HepG2 (cell line): ENCODE measurements at regions not wholly inside any gene's neighbourhood (a gene's known extent, or its start where the extent isn't known, plus 50 kb on each side); places are given as distances from the start of the nearest gene placed in this dataset.

Experiments used
- ATAC-seq: fragments of 200-7000 bp; cut with Tn5 transposase; 3 replicates; pipeline ENCODE4 v1.9.1; 2020; ENCODE audit warnings: mild to moderate bottlenecking, moderate library complexity
- BruUV-seq: library from RNA; stranded (reverse); fragments of 400-500 nt; replicated peaks from 2 replicates; lab custom pipeline; 2021; lab: Mats Ljungman, UMichigan
- CTCF ChIA-PET: fragments of 300-600 bp; formaldehyde crosslinking; extraction: SDS; loops from one replicate; lab custom pipeline; 2021; ENCODE audit warnings: low total read pairs, inconsistent platforms, low intra/inter-chr PET ratio; lab: Yijun Ruan, JAX
- POLR2A ChIA-PET: fragments of 350-600 bp; sonication (Branson Sonifier 250); formaldehyde crosslinking; loops from one replicate; lab custom pipeline; 2020; ENCODE audit warnings: antibody characterized with exemption, inconsistent platforms; lab: Yijun Ruan, JAX
- DNase-seq: peaks from one replicate; pipeline ENCODE4 v3.0.0-alpha.2; 2015; ENCODE audit warnings: low spot score
- FAIRE-seq: peaks from 3 replicates; lab custom pipeline; 2011; peaks lifted over from hg19 to GRCh38; lab: Jason Lieb, UNC
- H2AFZ ChIP-seq: one replicate; pipeline ENCODE4 v1.6.1; 2011; ENCODE audit warnings: low read length, inconsistent platforms
- H3K27ac ChIP-seq: fragments of 300-600 bp; 3 replicates; pipeline ENCODE4 v1.8.0; 2011; ENCODE audit warnings: mixed run types, mild to moderate bottlenecking, mixed read lengths, low read length, inconsistent platforms; ENCODE audit not compliant: insufficient read depth; ENCODE audit errors: extremely low read length
- H3K27me3 ChIP-seq, 2 experiments: fragments of 200-600 bp in 1 of 2; 2 replicates in 1 of 2; 3 replicates in 1 of 2; pipeline versions ENCODE4 v1.6.0 to v1.8.0; 2011; ENCODE audit warnings: low read length in 2 of 2, mild to moderate bottlenecking in 2 of 2, moderate library complexity in 2 of 2, inconsistent platforms in 1 of 2; ENCODE audit not compliant: insufficient read depth in 2 of 2, control insufficient read depth in 1 of 2
- H3K36me3 ChIP-seq, 2 experiments: fragments of 200-600 bp in 1 of 2; replicated peaks in 1 of 2; 2 replicates in 1 of 2; 3 replicates in 1 of 2; pipeline versions ENCODE4 v1.5.1 to v1.8.0; 2011; ENCODE audit warnings: low read length in 2 of 2, inconsistent platforms in 1 of 2; ENCODE audit not compliant: insufficient read depth in 2 of 2, control insufficient read depth in 1 of 2
- H3K4me1 ChIP-seq: 2 replicates; pipeline ENCODE4 v1.5.1; 2012; ENCODE audit warnings: low read length, inconsistent platforms; ENCODE audit not compliant: insufficient read depth
- H3K4me2 ChIP-seq: 2 replicates; pipeline ENCODE4 v1.6.0; 2011; ENCODE audit warnings: low read depth, low read length, inconsistent platforms
- H3K4me3 ChIP-seq, 3 experiments: fragments of 200-600 bp in 1 of 3; sonication (generic), shearing (Covaris generic) in 1 of 3; replicated peaks in 1 of 3; 2 replicates each; pipeline ENCODE4 v1.5.1; 2011 to 2016; ENCODE audit warnings: low read length in 3 of 3, inconsistent platforms in 2 of 3, low read depth in 2 of 3, mild to moderate bottlenecking in 2 of 3, control low read depth in 1 of 3, mixed read lengths in 1 of 3; ENCODE audit not compliant: insufficient read depth in 1 of 3
- H3K79me2 ChIP-seq: one replicate; pipeline ENCODE4 v1.6.1; 2011; ENCODE audit warnings: low read length, inconsistent platforms; ENCODE audit not compliant: insufficient read depth
- H3K9ac ChIP-seq: 2 replicates; pipeline ENCODE4 v1.6.0; 2011; ENCODE audit warnings: mild to moderate bottlenecking, low read depth, low read length, inconsistent platforms; ENCODE audit not compliant: insufficient read depth
- H3K9me3 ChIP-seq: 2 replicates; pipeline ENCODE4 v1.5.1; 2012; ENCODE audit warnings: mild to moderate bottlenecking, low read length
- H4K20me1 ChIP-seq: 2 replicates; pipeline ENCODE4 v1.6.0; 2011; ENCODE audit warnings: inconsistent platforms, mild to moderate bottlenecking, low read length, moderate library complexity; ENCODE audit not compliant: insufficient read depth
- AGO2 ChIP-seq: fragments of 200-400 bp; formaldehyde crosslinking; optimal IDR thresholded peaks from 2 replicates; pipeline ENCODE3; 2017; ENCODE audit warnings: mild to moderate bottlenecking, low read depth, low read length, moderate library complexity
- ATRX ChIP-seq: sonication (generic); formaldehyde crosslinking; IDR thresholded peaks from 2 replicates; pipeline ENCODE4 v1.4.0; 2020; ENCODE audit warnings: missing genetic modification reagents, borderline replicate concordance
- GATA4 ChIP-seq: sonication (generic); IDR thresholded peaks from 2 replicates; pipeline ENCODE4 v1.6.1; 2016; ENCODE audit warnings: antibody characterized with exemption, low read depth, borderline replicate concordance
- MIER2 ChIP-seq: IDR thresholded peaks from 2 replicates; pipeline ENCODE4 v1.6.1; 2016; ENCODE audit warnings: missing biosample characterization, missing genetic modification reagents
- PAF1 ChIP-seq: IDR thresholded peaks from 2 replicates; pipeline ENCODE4 v1.6.1; 2016; ENCODE audit warnings: missing genetic modification reagents, missing compliant biosample characterization
- PHF21A ChIP-seq: sonication (generic); formaldehyde crosslinking; IDR thresholded peaks from 2 replicates; pipeline ENCODE4 v1.5.0; 2020; ENCODE audit warnings: mild to moderate bottlenecking, missing genetic modification reagents
- PTBP1 ChIP-seq: fragments of 200-400 bp; formaldehyde crosslinking; IDR thresholded peaks from 2 replicates; pipeline ENCODE4 v1.6.1; 2018; ENCODE audit warnings: low read length, low read depth; ENCODE audit not compliant: poor library complexity, severe bottlenecking
- YY1 ChIP-seq: IDR thresholded peaks from 2 replicates; pipeline ENCODE4 v1.6.1; 2011; ENCODE audit warnings: low read length, low read depth, moderate library complexity, mild to moderate bottlenecking; ENCODE audit not compliant: insufficient read depth, insufficient replicate concordance
- ZNF207 ChIP-seq: fragments of 450-650 bp; IDR thresholded peaks from 2 replicates; pipeline ENCODE4 v1.6.1; 2016; ENCODE audit warnings: antibody characterized with exemption, borderline replicate concordance
- WGBS: methylation state at CpG from one replicate; pipeline ENCODE4 v1.1.6; 2017; ENCODE audit warnings: low lambda C conversion rate; 5-methylcytosine and 5-hydroxymethylcytosine counted together
- in situ Hi-C: cut with HindIII; loops from 2 replicates; pipeline ENCODE4 v1.10.0; 2017; ENCODE audit warnings: low pct_unique_long_range_greater_than_20kb; ENCODE audit not compliant: extremely low pct_ligation_motif_present
- intact Hi-C: fragments of 100-400 bp; cut with micrococcal nuclease; formaldehyde crosslinking; loops from one replicate; pipeline ENCODE4 v1.10.0; 2022; ENCODE audit not compliant: unreplicated experiment
- TF ChIP-seq, protein P1 (sequence below), 2 experiments: sonication (generic) in 1 of 2; formaldehyde crosslinking in 1 of 2; IDR thresholded peaks; 2 replicates each; pipeline versions ENCODE4 v1.6.1 to v1.9.0; 2014 to 2022; ENCODE audit warnings: antibody characterized with exemption in 1 of 2, borderline replicate concordance in 1 of 2, inconsistent platforms in 1 of 2, low read depth in 1 of 2, missing genetic modification reagents in 1 of 2

DNA sequence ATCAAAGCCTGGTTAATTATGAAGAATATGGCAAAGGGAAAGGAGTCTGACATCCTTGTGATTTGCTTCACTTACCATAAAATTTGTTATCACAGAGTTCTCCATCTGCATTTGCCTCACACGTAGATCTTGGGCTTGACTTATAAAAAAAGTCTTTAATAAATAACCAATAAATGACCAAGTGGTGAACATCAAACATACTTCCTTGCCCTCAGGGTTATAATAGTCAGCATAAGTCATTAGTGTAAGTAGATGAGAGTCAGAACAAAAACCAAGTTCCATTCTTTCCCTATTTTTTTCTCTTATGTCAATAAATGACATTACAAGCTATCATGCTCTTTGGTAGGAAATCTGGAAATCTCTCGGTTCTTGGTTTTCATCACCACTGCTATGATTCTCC, 635.4 kb upstream of the ATXN7L3B start (continued):
- TF ChIP-seq ATRX: no peak
- TF ChIP-seq PHF21A (CRISPR knock-in tag): no peak

DNA sequence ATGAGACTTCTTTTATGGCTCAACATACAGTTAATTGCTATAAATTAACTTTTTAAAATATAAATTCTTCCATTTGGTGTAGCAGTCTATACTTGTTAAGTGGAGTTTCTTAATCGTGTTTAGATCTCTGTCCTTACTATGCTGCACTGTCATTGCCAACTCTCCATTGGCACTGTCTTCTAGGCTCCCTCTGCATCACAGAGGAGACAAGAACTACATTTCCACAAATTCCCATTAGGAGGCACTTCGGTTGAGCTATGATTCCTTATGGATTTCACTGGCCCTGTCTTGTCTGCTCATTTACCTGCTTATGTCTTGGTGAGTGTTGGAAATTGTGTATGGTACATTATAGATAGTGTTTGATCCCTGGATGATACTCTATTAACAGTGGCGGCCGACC, 630.9 kb upstream of the ATXN7L3B start:
- BruUV-seq: no TSS peak
- FAIRE-seq (no peak), DNase-seq (no peak), ATAC-seq (no peak)
- Histone ChIP-seq H3K79me2 (no peaks in the 10 kb centered on the region), H3K4me2 (no peak overlapping the region), H3K27me3 (no peaks in the 10 kb centered on the region), H3K9ac (no peak overlapping the region), H3K4me3 (no peak overlapping the region), H4K20me1 (no peaks in the 10 kb centered on the region), H3K36me3 (no peaks in the 10 kb centered on the region), H2AFZ (no peak overlapping the region), H3K27ac (no peak overlapping the region), H3K4me1 (no peaks in the 10 kb centered on the region), H3K9me3 (0 out of 2 replicates have a peak, but pooled peaks cover 4% of the 10 kb centered on the region)
- ChIA-PET POLR2A (no interaction called here), CTCF (no interaction called here)
- TF ChIP-seq GATA4 (no peak), AGO2 (no peak), PAF1 (CRISPR knock-in tag) (no peak), ZNF207 (no peak), YY1 (no peak), MIER2 (CRISPR knock-in tag) (no peak), PTBP1 (no peak)
- TF ChIP-seq, protein P1, sequence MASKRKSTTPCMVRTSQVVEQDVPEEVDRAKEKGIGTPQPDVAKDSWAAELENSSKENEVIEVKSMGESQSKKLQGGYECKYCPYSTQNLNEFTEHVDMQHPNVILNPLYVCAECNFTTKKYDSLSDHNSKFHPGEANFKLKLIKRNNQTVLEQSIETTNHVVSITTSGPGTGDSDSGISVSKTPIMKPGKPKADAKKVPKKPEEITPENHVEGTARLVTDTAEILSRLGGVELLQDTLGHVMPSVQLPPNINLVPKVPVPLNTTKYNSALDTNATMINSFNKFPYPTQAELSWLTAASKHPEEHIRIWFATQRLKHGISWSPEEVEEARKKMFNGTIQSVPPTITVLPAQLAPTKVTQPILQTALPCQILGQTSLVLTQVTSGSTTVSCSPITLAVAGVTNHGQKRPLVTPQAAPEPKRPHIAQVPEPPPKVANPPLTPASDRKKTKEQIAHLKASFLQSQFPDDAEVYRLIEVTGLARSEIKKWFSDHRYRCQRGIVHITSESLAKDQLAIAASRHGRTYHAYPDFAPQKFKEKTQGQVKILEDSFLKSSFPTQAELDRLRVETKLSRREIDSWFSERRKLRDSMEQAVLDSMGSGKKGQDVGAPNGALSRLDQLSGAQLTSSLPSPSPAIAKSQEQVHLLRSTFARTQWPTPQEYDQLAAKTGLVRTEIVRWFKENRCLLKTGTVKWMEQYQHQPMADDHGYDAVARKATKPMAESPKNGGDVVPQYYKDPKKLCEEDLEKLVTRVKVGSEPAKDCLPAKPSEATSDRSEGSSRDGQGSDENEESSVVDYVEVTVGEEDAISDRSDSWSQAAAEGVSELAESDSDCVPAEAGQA (IDR thresholded peaks at IDR 0.05; ENCODE audit: low read depth): no peak
- TF ChIP-seq, protein P1 (CRISPR knock-in tag; IDR thresholded peaks at IDR 0.05; ENCODE audit: borderline replicate concordance): no peak
- in situ Hi-C loops (no loop called here), intact Hi-C loops (no loop called here)
- WGBS: 44% methylated on average over 4 of the region's 4 CpGs
